WI38 (cell line): ENCODE measurements at regions not wholly inside any gene's neighbourhood (a gene's known extent, or its start where the extent isn't known, plus 50 kb on each side); places are given as distances from the start of the nearest gene placed in this dataset.

Experiments
- H3K4me3 ChIP-seq: 2 replicates; pipeline ENCODE4 v1.5.1; 2011; ENCODE audit warnings: low read depth, mild to moderate bottlenecking, control low read depth, low read length
- CTCF ChIP-seq: IDR thresholded peaks from 2 replicates; pipeline ENCODE4 v1.5.1; 2012; ENCODE audit warnings: low read depth, mild to moderate bottlenecking, control low read depth, low read length

GRCh38 chr7:18408868-18409267, 86.7 kb upstream of the HDAC9 start:
- no peak for TF ChIP-seq CTCF
- H3K4me3 ChIP-seq: no peak overlapping the region

- no peak for TF ChIP-seq CTCF
Measured at GRCh38 chr7:18413447-18413846, 82.1 kb upstream of the HDAC9 start.

GRCh38 chr7:18414885-18415284, 80.7 kb upstream of the HDAC9 start:
- TF ChIP-seq CTCF: no peak
- no peak overlapping the region for H3K4me3 ChIP-seq

More at GRCh38 chr7:18413447-18413846, 82.1 kb upstream of the HDAC9 start:
- H3K4me3 ChIP-seq: no peak overlapping the region

- no peak overlapping the region for H3K4me3 ChIP-seq
- TF ChIP-seq CTCF: no peak
Measured at GRCh38 chr7:18416988-18417387, 78.6 kb upstream of the HDAC9 start.

- H3K4me3 ChIP-seq: no peak overlapping the region
- TF ChIP-seq CTCF: no peak
Measured at GRCh38 chr7:18419456-18419855, 76.1 kb upstream of the HDAC9 start.

- H3K4me3 ChIP-seq: no peak overlapping the region
- TF ChIP-seq CTCF: no peak
Measured at GRCh38 chr7:18420108-18420507, 75.4 kb upstream of the HDAC9 start.

- TF ChIP-seq CTCF: no peak
- no peak overlapping the region for H3K4me3 ChIP-seq
Measured at GRCh38 chr7:18420748-18421147, 74.8 kb upstream of the HDAC9 start.
